Spleen (tissue), 11 donors: ENCODE measurements at regions not wholly inside any gene's neighbourhood (a gene's known extent, or its start where the extent isn't known, plus 50 kb on each side); places are given as distances from the start of the nearest gene placed in this dataset.

Experiments
- DNase-seq: peaks from one replicate; pipeline ENCODE4 v3.0.0-alpha.2; 2020
- H3K27ac ChIP-seq, 8 donors: fragments of 200-600 bp; sonication (generic) in 7 of 8; 1 replicate in 4 of 8; 2 replicates in 4 of 8; pipeline versions ENCODE4 v1.5.0 to v1.8.0; 2016 to 2021; ENCODE audit warnings: inconsistent platforms in 4 of 8, mild to moderate bottlenecking in 4 of 8, moderate library complexity in 1 of 8
- H3K27me3 ChIP-seq, 7 donors: fragments of 200-600 bp; sonication (generic) in 6 of 7; replicated peaks in 1 of 7; 1 replicate in 4 of 7; 2 replicates in 3 of 7; pipeline versions ENCODE4 v1.5.0 to v1.8.0; 2016 to 2021; ENCODE audit warnings: inconsistent platforms in 3 of 7, mild to moderate bottlenecking in 1 of 7
- H3K36me3 ChIP-seq, 6 donors: fragments of 200-600 bp; sonication (generic) in 5 of 6; 1 replicate in 4 of 6; 2 replicates in 2 of 6; pipeline versions ENCODE4 v1.5.0 to v1.8.0; 2016 to 2021; ENCODE audit warnings: inconsistent platforms in 2 of 6
- H3K4me1 ChIP-seq, 6 donors: fragments of 200-600 bp; sonication (generic) in 5 of 6; 1 replicate in 3 of 6; 2 replicates in 3 of 6; pipeline versions ENCODE4 v1.5.0 to v1.8.0; 2016 to 2021; ENCODE audit warnings: inconsistent platforms in 3 of 6
- H3K4me3 ChIP-seq, 8 donors: fragments of 200-600 bp; sonication (generic) in 7 of 8; 1 replicate in 4 of 8; 2 replicates in 4 of 8; pipeline versions ENCODE4 v1.5.0 to v1.8.0; 2016 to 2021; ENCODE audit warnings: inconsistent platforms in 4 of 8, mild to moderate bottlenecking in 4 of 8, moderate library complexity in 2 of 8
- H3K9me3 ChIP-seq, 8 donors: fragments of 200-600 bp; sonication (generic) in 7 of 8; 1 replicate in 4 of 8; 2 replicates in 4 of 8; pipeline versions ENCODE4 v1.5.0 to v1.8.0; 2016 to 2021; ENCODE audit warnings: inconsistent platforms in 4 of 8
- POLR2A ChIP-seq, 3 donors: fragments of 450-650 bp; IDR thresholded peaks; one replicate each; pipeline ENCODE4 v1.5.1; 2017; ENCODE audit warnings: antibody characterized with exemption in 3 of 3, mild to moderate bottlenecking in 1 of 3
- POLR2AphosphoS5 ChIP-seq, 3 donors: sonication (generic); formaldehyde crosslinking; IDR thresholded peaks; one replicate each; pipeline ENCODE4 v1.5.1; 2017; ENCODE audit warnings: antibody characterized with exemption in 3 of 3
- WGBS, 5 donors: extraction: QIAGEN DNeasy Blood & Tissue Kit in 3 of 5; methylation state at CpG; one replicate each; pipeline versions ENCODE4 v1.1.5 to v1.1.7; 2013 to 2018; 5-methylcytosine and 5-hydroxymethylcytosine counted together
- intact Hi-C: fragments of 100-400 bp; cut with DNase I; formaldehyde crosslinking; loops from one replicate; pipeline ENCODE4 v1.15.0; 2023; ENCODE audit warnings: low total_unique reads
- TF ChIP-seq, protein P1 (sequence below), 11 experiments: fragments of 200-600 bp in 7 of 11; fragments of 450-650 bp in 4 of 11; sonication (generic) in 4 of 11; IDR thresholded peaks in 8 of 11; conservative IDR thresholded peaks in 3 of 11; 1 replicate in 7 of 11; 2 replicates in 4 of 11; pipeline versions ENCODE4 v1.4.0 to v1.8.0; 2016 to 2021; ENCODE audit warnings: antibody characterized with exemption in 11 of 11, inconsistent platforms in 4 of 11, mild to moderate bottlenecking in 1 of 11
- donor health status: healthy with polysubstance abuse.
- donor health status: DM: no; HTN: no; CAD: no; lungs with moderate emphysema.
- donor health status: DM: no; HTN: no; CAD: no.
- donor health status: Bipolar disorder and iron deficiency.
- donor health status: healthy.
- donor health status: DM: no; HTN: no; CAD: no.
- donor health status: DM: yes; HTN: yes; CAD: no.

DNA sequence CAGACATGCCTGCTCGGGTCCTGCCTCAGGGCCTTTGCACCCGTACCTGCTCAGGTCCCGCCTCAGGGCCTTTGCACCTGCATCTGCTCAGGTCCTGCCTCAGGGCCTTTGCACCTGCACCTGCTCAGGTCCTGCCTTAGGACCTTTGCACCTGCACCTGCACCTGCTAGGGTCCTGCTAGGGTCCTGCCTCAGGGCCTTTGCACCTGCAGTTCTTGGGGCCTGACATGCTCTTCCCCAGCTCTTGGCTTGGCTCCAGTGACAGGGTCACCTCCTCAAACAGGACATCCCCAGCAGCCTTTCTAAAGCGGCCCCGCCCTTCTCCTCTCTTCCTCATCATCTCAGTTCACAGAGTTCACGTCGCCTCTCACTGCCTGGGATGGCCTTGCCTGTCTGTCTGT lies 54.9 kb upstream of the NCOR2 start:
- peaks cover 0 to 7% (median 0%) of the 10 kb centered on the region in 8 donors for H3K9me3 ChIP-seq
- WGBS, 5 donors, result 73 to 90% (median 76%) methylated on average over 4 to 7 of the region's 7 CpGs
- no peak overlapping the region for H3K4me3 ChIP-seq
- TF ChIP-seq POLR2A (IDR thresholded peaks at IDR 0.05) (no peak), POLR2AphosphoS5 (IDR thresholded peaks at IDR 0.05) (no peak)
- TF ChIP-seq, protein P1, sequence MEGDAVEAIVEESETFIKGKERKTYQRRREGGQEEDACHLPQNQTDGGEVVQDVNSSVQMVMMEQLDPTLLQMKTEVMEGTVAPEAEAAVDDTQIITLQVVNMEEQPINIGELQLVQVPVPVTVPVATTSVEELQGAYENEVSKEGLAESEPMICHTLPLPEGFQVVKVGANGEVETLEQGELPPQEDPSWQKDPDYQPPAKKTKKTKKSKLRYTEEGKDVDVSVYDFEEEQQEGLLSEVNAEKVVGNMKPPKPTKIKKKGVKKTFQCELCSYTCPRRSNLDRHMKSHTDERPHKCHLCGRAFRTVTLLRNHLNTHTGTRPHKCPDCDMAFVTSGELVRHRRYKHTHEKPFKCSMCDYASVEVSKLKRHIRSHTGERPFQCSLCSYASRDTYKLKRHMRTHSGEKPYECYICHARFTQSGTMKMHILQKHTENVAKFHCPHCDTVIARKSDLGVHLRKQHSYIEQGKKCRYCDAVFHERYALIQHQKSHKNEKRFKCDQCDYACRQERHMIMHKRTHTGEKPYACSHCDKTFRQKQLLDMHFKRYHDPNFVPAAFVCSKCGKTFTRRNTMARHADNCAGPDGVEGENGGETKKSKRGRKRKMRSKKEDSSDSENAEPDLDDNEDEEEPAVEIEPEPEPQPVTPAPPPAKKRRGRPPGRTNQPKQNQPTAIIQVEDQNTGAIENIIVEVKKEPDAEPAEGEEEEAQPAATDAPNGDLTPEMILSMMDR (IDR thresholded peaks at IDR 0.05 in 8 of 11, conservative IDR thresholded peaks at IDR 0.05 in 3 of 11), result no peak
- intact Hi-C loops, result no loop called here
- no peak for DNase-seq
- peaks cover 0 to 12% (median 0%) of the 10 kb centered on the region in 7 donors for H3K27me3 ChIP-seq
- no peak overlapping the region for H3K27ac ChIP-seq
- H3K4me1 ChIP-seq, result peaks cover 0 to 57% (median 25%) of the 10 kb centered on the region in 6 donors
- no peaks in the 10 kb centered on the region for H3K36me3 ChIP-seq

DNA sequence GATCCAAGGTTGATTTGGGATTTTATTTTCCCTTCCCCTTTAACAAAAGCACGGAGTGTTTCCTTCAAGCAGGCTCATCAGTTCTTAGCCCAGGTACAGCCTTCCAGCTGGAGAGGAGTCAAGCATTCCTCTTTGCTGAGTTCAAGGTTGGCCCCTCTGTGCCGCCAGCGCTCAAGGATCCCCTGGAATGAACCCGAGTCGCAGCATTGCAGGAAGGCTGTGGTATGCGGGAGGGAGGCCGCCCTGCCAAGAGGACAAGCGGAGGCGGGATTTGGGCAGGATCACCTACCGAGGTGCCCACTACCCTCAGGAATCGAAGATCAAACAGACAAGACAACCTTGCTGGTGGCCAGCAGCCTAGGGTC lies 53.9 kb upstream of the NCOR2 start:
- Histone ChIP-seq H3K27ac (peak overlapping the region in 6 of 8 donors; percentile 1 to 47 (median 18)), H3K9me3 (peaks cover 0 to 7% (median 0%) of the 10 kb centered on the region in 8 donors), H3K36me3 (no peaks in the 10 kb centered on the region), H3K4me1 (peaks cover 0 to 57% (median 26%) of the 10 kb centered on the region in 6 donors), H3K4me3 (no peak overlapping the region), H3K27me3 (peaks cover 0 to 12% (median 0%) of the 10 kb centered on the region in 7 donors)
- 69 to 80% (median 73%) methylated on average over 10 to 11 of the region's 11 CpGs for WGBS, 5 donors
- DNase-seq, result no peak
- TF ChIP-seq POLR2A (IDR thresholded peaks at IDR 0.05) (no peak), POLR2AphosphoS5 (IDR thresholded peaks at IDR 0.05) (peak in 1 of 3 donors; percentile 45)
- TF ChIP-seq, protein P1 (IDR thresholded peaks at IDR 0.05 in 8 of 11, conservative IDR thresholded peaks at IDR 0.05 in 3 of 11), result no peak
- intact Hi-C loops, result no loop called here

DNA sequence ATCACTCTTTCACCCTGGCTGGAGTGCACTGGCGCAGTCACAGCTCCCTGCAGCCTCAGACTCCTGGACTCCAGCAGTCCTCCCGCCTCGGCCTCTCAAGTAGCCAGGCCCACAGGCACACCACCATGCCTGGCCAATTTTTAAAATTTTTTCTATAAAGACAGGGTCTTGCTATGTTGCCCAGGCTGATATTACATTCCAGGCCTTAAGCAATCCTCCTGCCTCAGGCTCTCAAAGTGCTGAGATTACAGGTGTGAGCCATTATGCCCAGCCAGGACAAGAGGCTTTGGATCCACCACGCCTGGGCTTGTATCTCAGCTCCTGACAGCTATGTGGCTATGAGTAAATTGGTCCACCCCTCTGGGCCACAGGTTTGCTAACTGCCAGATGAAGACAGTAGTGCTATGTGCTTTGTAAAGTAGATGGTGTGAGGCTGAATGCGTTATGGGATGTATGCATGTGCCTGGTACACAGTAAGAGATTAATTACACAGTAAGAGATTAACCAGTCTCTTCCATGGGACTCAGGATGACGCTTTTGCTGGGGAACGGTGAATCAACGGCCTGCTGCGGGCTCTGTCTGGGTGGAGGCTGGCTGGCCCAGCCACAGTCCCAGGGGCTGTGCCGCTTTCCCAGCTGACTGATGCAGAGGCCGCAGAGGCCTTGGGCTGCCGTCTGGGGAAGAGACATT lies 53.3 kb upstream of the NCOR2 start:
- 66 to 89% (median 83%) methylated on average over 12 of the region's 12 CpGs for WGBS, 5 donors

More for the DNA sequence above, 53.3 kb upstream of the NCOR2 start:
- H3K9me3 ChIP-seq, result peaks cover 0 to 7% (median 0%) of the 10 kb centered on the region in 8 donors
- intact Hi-C loops, result no loop called here
- H3K4me3 ChIP-seq, result no peak overlapping the region
- TF ChIP-seq POLR2A (IDR thresholded peaks at IDR 0.05) (no peak), POLR2AphosphoS5 (IDR thresholded peaks at IDR 0.05) (peak in 1 of 3 donors; percentile 33)
- TF ChIP-seq, protein P1 (IDR thresholded peaks at IDR 0.05 in 8 of 11, conservative IDR thresholded peaks at IDR 0.05 in 3 of 11), result no peak
- peaks cover 0 to 52% (median 23%) of the 10 kb centered on the region in 6 donors for H3K4me1 ChIP-seq
- peaks cover 0 to 12% (median 0%) of the 10 kb centered on the region in 7 donors for H3K27me3 ChIP-seq
- no peaks in the 10 kb centered on the region for H3K36me3 ChIP-seq
- peak overlapping the region in 6 of 8 donors; percentile 1 to 47 (median 9) for H3K27ac ChIP-seq
- no peak for DNase-seq
